ENCODE measurements at regions not wholly inside any gene's neighbourhood (a gene's known extent, or its start where the extent isn't known, plus 50 kb on each side); places are given as distances from the start of the nearest gene placed in this dataset.

- no peaks in the 10 kb centered on the region for H3K4me1 ChIP-seq (ENCODE audit: low read length)
- H3K36me3 ChIP-seq (replicated peaks; ENCODE audit: insufficient read depth, low read length) = no peaks in the 10 kb centered on the region
- H3K9me2 ChIP-seq (replicated peaks; ENCODE audit: insufficient read depth, low read length) = no peaks in the 10 kb centered on the region
- no peaks in the 10 kb centered on the region for H4K20me1 ChIP-seq (ENCODE audit: insufficient read depth, low read length)
- TF ChIP-seq EZH2 (optimal IDR thresholded peaks at IDR 0.05; ENCODE audit: low read depth, low read length) (no peak), EZH2phosphoT487 (IDR thresholded peaks at IDR 0.05; ENCODE audit: low read length) (no peak)
- TF ChIP-seq, protein P1, sequence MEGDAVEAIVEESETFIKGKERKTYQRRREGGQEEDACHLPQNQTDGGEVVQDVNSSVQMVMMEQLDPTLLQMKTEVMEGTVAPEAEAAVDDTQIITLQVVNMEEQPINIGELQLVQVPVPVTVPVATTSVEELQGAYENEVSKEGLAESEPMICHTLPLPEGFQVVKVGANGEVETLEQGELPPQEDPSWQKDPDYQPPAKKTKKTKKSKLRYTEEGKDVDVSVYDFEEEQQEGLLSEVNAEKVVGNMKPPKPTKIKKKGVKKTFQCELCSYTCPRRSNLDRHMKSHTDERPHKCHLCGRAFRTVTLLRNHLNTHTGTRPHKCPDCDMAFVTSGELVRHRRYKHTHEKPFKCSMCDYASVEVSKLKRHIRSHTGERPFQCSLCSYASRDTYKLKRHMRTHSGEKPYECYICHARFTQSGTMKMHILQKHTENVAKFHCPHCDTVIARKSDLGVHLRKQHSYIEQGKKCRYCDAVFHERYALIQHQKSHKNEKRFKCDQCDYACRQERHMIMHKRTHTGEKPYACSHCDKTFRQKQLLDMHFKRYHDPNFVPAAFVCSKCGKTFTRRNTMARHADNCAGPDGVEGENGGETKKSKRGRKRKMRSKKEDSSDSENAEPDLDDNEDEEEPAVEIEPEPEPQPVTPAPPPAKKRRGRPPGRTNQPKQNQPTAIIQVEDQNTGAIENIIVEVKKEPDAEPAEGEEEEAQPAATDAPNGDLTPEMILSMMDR (IDR thresholded peaks at IDR 0.05; ENCODE audit: low read length) = no peak
- DNase-seq = no peak
- H3K9me3 ChIP-seq (replicated peaks; ENCODE audit: insufficient read depth, low read length) = no peaks in the 10 kb centered on the region
- H3K4me3 ChIP-seq (ENCODE audit: low read length) = no peak overlapping the region
- no peaks in the 10 kb centered on the region for H3K79me2 ChIP-seq (ENCODE audit: low read length)
- no peak overlapping the region for H3K27ac ChIP-seq (ENCODE audit: low read length)
- no peak overlapping the region for H3K4me2 ChIP-seq (ENCODE audit: low read depth, low read length)
- H3K9ac ChIP-seq (ENCODE audit: low read length) = no peak overlapping the region
- no peaks in the 10 kb centered on the region for H3F3A ChIP-seq (ENCODE audit: insufficient read depth, low read length)
- no peaks in the 10 kb centered on the region for H3K27me3 ChIP-seq (replicated peaks; ENCODE audit: insufficient read depth, low read length)
- H2AFZ ChIP-seq (ENCODE audit: low read length) = no peak overlapping the region
Observed at GRCh38 chr3:109445210-109445609, 107.9 kb upstream of the DPPA4 start.

DNA sequence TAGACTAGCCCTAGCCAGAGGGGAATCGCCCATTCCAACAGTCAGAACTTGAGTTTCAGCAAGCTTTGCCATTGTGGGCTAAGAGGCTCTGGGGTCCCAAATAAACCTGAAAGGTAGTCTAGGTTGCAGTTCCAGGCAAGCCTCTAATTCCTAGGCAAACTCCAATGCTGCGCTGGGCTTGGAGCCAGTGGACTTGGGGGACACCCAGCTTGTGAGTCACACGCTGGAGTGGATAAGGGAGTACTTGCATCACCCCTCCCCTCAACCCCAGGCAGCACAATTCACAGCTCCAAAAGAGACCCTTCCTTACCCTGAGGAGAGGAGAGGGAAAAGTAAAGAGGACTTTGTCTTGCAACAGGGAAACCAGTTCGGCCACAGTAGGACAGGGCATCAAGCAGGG is 105.2 kb upstream of the DPPA4 start:
- no peaks in the 10 kb centered on the region for H3K36me3 ChIP-seq (replicated peaks; ENCODE audit: insufficient read depth, low read length)
- H3K9me2 ChIP-seq (replicated peaks; ENCODE audit: insufficient read depth, low read length) = no peaks in the 10 kb centered on the region
- H3K4me3 ChIP-seq (ENCODE audit: low read length) = no peak overlapping the region
- DNase-seq = no peak
- TF ChIP-seq, protein P1 (IDR thresholded peaks at IDR 0.05; ENCODE audit: low read length) = no peak
- TF ChIP-seq EZH2phosphoT487 (IDR thresholded peaks at IDR 0.05; ENCODE audit: low read length) (no peak), EZH2 (optimal IDR thresholded peaks at IDR 0.05; ENCODE audit: low read depth, low read length) (no peak)
- no peak overlapping the region for H3K9ac ChIP-seq (ENCODE audit: low read length)
- no peak overlapping the region for H3K27ac ChIP-seq (ENCODE audit: low read length)
- H3K4me1 ChIP-seq (ENCODE audit: low read length) = no peaks in the 10 kb centered on the region
- H3K27me3 ChIP-seq (replicated peaks; ENCODE audit: insufficient read depth, low read length) = no peaks in the 10 kb centered on the region
- H3F3A ChIP-seq (ENCODE audit: insufficient read depth, low read length) = no peaks in the 10 kb centered on the region
- no peak overlapping the region for H3K4me2 ChIP-seq (ENCODE audit: low read depth, low read length)
- no peaks in the 10 kb centered on the region for H3K9me3 ChIP-seq (replicated peaks; ENCODE audit: insufficient read depth, low read length)
- no peak overlapping the region for H2AFZ ChIP-seq (ENCODE audit: low read length)
- no peaks in the 10 kb centered on the region for H3K79me2 ChIP-seq (ENCODE audit: low read length)
- H4K20me1 ChIP-seq (ENCODE audit: insufficient read depth, low read length) = no peaks in the 10 kb centered on the region

DNA sequence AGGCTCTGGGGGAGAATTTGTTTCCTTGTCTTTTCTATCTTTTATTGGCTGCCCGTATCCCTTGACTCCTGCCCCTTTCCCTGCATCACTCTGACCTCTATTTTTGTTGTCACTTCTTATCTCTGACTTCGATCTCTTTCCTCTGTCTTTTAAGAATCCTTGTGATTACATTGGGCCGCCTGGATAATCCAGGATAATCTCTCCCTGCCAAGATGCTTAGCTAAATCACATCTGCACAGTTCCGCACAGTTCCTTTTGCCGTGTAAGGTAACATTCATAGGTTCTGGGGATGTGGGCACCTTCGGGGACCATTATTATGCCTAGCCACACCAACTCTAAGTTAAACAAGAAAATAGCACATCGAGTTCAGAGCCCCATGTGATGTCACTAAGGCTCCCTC is 103.0 kb upstream of the DPPA4 start:
- Histone ChIP-seq H3K4me3 (ENCODE audit: low read length) (no peak overlapping the region), H3K4me1 (ENCODE audit: low read length) (no peaks in the 10 kb centered on the region), H3K9me2 (replicated peaks; ENCODE audit: insufficient read depth, low read length) (no peaks in the 10 kb centered on the region), H3K36me3 (replicated peaks; ENCODE audit: insufficient read depth, low read length) (no peaks in the 10 kb centered on the region), H2AFZ (ENCODE audit: low read length) (no peak overlapping the region), H4K20me1 (ENCODE audit: insufficient read depth, low read length) (no peaks in the 10 kb centered on the region), H3K9me3 (replicated peaks; ENCODE audit: insufficient read depth, low read length) (no peaks in the 10 kb centered on the region), H3K27ac (ENCODE audit: low read length) (no peak overlapping the region), H3K79me2 (ENCODE audit: low read length) (no peaks in the 10 kb centered on the region), H3K9ac (ENCODE audit: low read length) (no peak overlapping the region), H3F3A (ENCODE audit: insufficient read depth, low read length) (no peaks in the 10 kb centered on the region), H3K27me3 (replicated peaks; ENCODE audit: insufficient read depth, low read length) (no peaks in the 10 kb centered on the region), H3K4me2 (ENCODE audit: low read depth, low read length) (no peak overlapping the region)
- DNase-seq = no peak
- TF ChIP-seq EZH2phosphoT487 (IDR thresholded peaks at IDR 0.05; ENCODE audit: low read length) = no peak
- no peak for TF ChIP-seq EZH2 (optimal IDR thresholded peaks at IDR 0.05; ENCODE audit: low read depth, low read length)
- TF ChIP-seq, protein P1 (IDR thresholded peaks at IDR 0.05; ENCODE audit: low read length) = no peak
